PC-3 (cell line): ENCODE measurements at regions not wholly inside any gene's neighbourhood (a gene's known extent, or its start where the extent isn't known, plus 50 kb on each side); places are given as distances from the start of the nearest gene placed in this dataset.

ENCODE experiments used
- EZH2 ChIP-seq: fragments of 300-600 bp; sonication (generic); IDR thresholded peaks from one replicate; pipeline ENCODE4 v1.6.1; 2017; ENCODE audit warnings: antibody characterized with exemption, mild to moderate bottlenecking, low read length; ENCODE audit not compliant: unreplicated experiment
- EZH2phosphoT487 ChIP-seq: fragments of 300-600 bp; sonication (generic); IDR thresholded peaks from 2 replicates; pipeline ENCODE4 v1.6.1; 2018; ENCODE audit warnings: mild to moderate bottlenecking, antibody characterized with exemption, low read length, borderline replicate concordance
- TF ChIP-seq, protein P1 (sequence below): fragments of 300-600 bp; sonication (generic); conservative IDR thresholded peaks from 2 replicates; pipeline ENCODE4 v1.5.1; 2017; ENCODE audit warnings: antibody characterized with exemption, low read depth, mild to moderate bottlenecking, low read length

DNA sequence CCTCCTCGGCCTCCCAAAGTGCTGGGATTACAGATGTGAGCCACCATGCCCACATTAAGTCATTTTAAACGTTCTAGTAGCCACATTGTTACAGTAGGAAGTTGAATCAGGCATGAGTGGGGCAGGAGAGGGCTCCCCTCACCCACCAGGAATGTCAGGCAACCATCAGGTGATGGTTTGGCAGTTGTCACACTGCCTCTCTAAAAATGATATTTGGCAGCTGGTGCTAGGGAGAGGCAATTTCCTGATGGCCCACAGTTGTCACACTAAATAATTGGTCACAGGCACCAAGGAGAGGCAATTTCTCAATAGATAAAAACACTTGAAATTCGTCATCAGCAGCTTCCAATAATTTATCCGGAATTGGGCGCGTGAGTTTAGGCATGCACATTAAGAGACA, 79.2 kb upstream of the ABHD2 start:
- TF ChIP-seq, protein P1, sequence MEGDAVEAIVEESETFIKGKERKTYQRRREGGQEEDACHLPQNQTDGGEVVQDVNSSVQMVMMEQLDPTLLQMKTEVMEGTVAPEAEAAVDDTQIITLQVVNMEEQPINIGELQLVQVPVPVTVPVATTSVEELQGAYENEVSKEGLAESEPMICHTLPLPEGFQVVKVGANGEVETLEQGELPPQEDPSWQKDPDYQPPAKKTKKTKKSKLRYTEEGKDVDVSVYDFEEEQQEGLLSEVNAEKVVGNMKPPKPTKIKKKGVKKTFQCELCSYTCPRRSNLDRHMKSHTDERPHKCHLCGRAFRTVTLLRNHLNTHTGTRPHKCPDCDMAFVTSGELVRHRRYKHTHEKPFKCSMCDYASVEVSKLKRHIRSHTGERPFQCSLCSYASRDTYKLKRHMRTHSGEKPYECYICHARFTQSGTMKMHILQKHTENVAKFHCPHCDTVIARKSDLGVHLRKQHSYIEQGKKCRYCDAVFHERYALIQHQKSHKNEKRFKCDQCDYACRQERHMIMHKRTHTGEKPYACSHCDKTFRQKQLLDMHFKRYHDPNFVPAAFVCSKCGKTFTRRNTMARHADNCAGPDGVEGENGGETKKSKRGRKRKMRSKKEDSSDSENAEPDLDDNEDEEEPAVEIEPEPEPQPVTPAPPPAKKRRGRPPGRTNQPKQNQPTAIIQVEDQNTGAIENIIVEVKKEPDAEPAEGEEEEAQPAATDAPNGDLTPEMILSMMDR, result no peak
- TF ChIP-seq EZH2, result no peak
- no peak for TF ChIP-seq EZH2phosphoT487
